ENCODE measurements at regions not wholly inside any gene's neighbourhood (a gene's known extent, or its start where the extent isn't known, plus 50 kb on each side); places are given as distances from the start of the nearest gene placed in this dataset.

- DNase-seq = no peak
Observed at GRCh38 chr11:70501933-70502540, 103.7 kb downstream of the CTTN start.

GRCh38 chr11:70502677-70503467 lies 104.5 kb downstream of the CTTN start:
- peak; percentile 84 for DNase-seq

GRCh38 chr11:70503468-70504221 lies 105.3 kb downstream of the CTTN start:
- DNase-seq = peak; percentile 90

GRCh38 chr11:70504246-70505020 lies 106.1 kb downstream of the CTTN start:
- no peak for DNase-seq

- no peak for DNase-seq
Observed at GRCh38 chr11:70505331-70505731, 107.0 kb downstream of the CTTN start.

- DNase-seq = no peak
Observed at GRCh38 chr11:70505761-70506657, 107.7 kb downstream of the CTTN start.

GRCh38 chr11:70506658-70506970 lies 108.3 kb downstream of the CTTN start:
- DNase-seq = no peak

- DNase-seq = no peak
Observed at GRCh38 chr11:70506986-70507385, 108.7 kb downstream of the CTTN start.

GRCh38 chr11:70507466-70508230 lies 109.3 kb downstream of the CTTN start:
- no peak for DNase-seq

GRCh38 chr11:70508231-70508480 lies 109.8 kb downstream of the CTTN start:
- no peak for DNase-seq

- no peak for DNase-seq
Observed at GRCh38 chr11:70509476-70509875, 111.1 kb downstream of the CTTN start.

GRCh38 chr11:70510106-70510505 lies 111.8 kb downstream of the CTTN start:
- no peak for DNase-seq

GRCh38 chr11:70510571-70510970 lies 112.2 kb downstream of the CTTN start:
- DNase-seq = no peak

- DNase-seq = no peak
Observed at GRCh38 chr11:70511345-70511744, 113.0 kb downstream of the CTTN start.

- no peak for DNase-seq
Observed at GRCh38 chr11:70512716-70513115, 114.4 kb downstream of the CTTN start.

- DNase-seq = no peak
Observed at GRCh38 chr11:70517203-70517602, 118.9 kb downstream of the CTTN start.

- DNase-seq = no peak
Observed at GRCh38 chr11:70517988-70518907, 119.9 kb downstream of the CTTN start.

- no peak for DNase-seq
Observed at GRCh38 chr11:70519117-70519516, 120.8 kb downstream of the CTTN start.

GRCh38 chr11:70521475-70522308 lies 123.4 kb downstream of the CTTN start:
- no peak for DNase-seq

- no peak for DNase-seq
Observed at GRCh38 chr11:70522309-70522592, 123.9 kb downstream of the CTTN start.

All from COR-L47 (cell line).